Loucy (cell line): ENCODE measurements at regions not wholly inside any gene's neighbourhood (a gene's known extent, or its start where the extent isn't known, plus 50 kb on each side); places are given as distances from the start of the nearest gene placed in this dataset.

Experiments
- EZH2phosphoT487 ChIP-seq: fragments of 200-600 bp; IDR thresholded peaks from 2 replicates; pipeline ENCODE4 v1.6.1; 2018; ENCODE audit warnings: antibody characterized with exemption, mild to moderate bottlenecking, moderate library complexity, borderline replicate concordance
- TF ChIP-seq, protein P1 (sequence below): fragments of 200-600 bp; sonication (generic); conservative IDR thresholded peaks from 2 replicates; pipeline ENCODE4 v1.5.1; 2014; ENCODE audit warnings: mild to moderate bottlenecking, antibody characterized with exemption, low read length

DNA sequence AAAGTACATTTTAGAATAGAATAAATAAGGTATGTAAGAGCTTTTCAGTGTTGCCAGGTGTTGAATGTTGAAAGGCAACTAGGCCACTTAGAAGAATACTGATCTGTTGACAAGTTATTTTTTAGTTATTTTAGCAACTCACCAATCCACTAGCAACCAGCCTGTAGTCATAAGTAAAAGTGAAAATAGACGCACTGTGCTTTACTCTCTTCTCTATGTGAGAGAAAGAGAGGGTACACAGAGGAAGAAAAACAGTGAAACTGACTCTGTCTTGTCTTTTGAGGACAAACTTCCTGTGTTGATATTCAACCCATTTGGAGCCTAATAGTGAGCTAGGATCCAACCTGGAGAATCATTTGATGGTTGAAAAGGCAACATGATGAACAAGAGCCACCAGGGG lies 327.1 kb upstream of the GOLIM4 start:
- TF ChIP-seq, protein P1, sequence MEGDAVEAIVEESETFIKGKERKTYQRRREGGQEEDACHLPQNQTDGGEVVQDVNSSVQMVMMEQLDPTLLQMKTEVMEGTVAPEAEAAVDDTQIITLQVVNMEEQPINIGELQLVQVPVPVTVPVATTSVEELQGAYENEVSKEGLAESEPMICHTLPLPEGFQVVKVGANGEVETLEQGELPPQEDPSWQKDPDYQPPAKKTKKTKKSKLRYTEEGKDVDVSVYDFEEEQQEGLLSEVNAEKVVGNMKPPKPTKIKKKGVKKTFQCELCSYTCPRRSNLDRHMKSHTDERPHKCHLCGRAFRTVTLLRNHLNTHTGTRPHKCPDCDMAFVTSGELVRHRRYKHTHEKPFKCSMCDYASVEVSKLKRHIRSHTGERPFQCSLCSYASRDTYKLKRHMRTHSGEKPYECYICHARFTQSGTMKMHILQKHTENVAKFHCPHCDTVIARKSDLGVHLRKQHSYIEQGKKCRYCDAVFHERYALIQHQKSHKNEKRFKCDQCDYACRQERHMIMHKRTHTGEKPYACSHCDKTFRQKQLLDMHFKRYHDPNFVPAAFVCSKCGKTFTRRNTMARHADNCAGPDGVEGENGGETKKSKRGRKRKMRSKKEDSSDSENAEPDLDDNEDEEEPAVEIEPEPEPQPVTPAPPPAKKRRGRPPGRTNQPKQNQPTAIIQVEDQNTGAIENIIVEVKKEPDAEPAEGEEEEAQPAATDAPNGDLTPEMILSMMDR = no peak
- no peak for TF ChIP-seq EZH2phosphoT487
